Brain microvascular endothelial cell (primary cell): ENCODE measurements at regions not wholly inside any gene's neighbourhood (a gene's known extent, or its start where the extent isn't known, plus 50 kb on each side); places are given as distances from the start of the nearest gene placed in this dataset.

ENCODE experiments used
- DNase-seq: peaks from one replicate; pipeline ENCODE4 v3.0.0-alpha.2; 2020
- H3K27ac ChIP-seq: fragments of 250-450 bp; sonication (Bioruptor Pico); 2 replicates; pipeline ENCODE4 v1.5.1; 2020; ENCODE audit warnings: mild to moderate bottlenecking, moderate library complexity
- H3K27me3 ChIP-seq: fragments of 250-450 bp; sonication (Bioruptor Pico); replicated peaks from 2 replicates; pipeline ENCODE4 v1.5.1; 2020; ENCODE audit warnings: mild to moderate bottlenecking
- H3K36me3 ChIP-seq: fragments of 250-450 bp; sonication (Bioruptor Pico); replicated peaks from 2 replicates; pipeline ENCODE4 v1.5.1; 2020; ENCODE audit warnings: mild to moderate bottlenecking
- H3K4me3 ChIP-seq: 2 replicates; pipeline ENCODE4 v1.5.1; 2011; ENCODE audit warnings: low read depth, mild to moderate bottlenecking, control low read depth, low read length, moderate library complexity
- in situ Hi-C: cut with HindIII; loops from 2 replicates; pipeline ENCODE4 v1.10.0; 2017; ENCODE audit warnings: low sequenced_read_pairs, low pct_ligation_motif_present
- TF ChIP-seq, protein P1 (sequence below): IDR thresholded peaks from 2 replicates; pipeline ENCODE4 v1.5.1; 2011; ENCODE audit warnings: low read depth, mild to moderate bottlenecking, moderate library complexity, low read length, control low read depth, inconsistent platforms; ENCODE audit errors: missing control alignments

DNA sequence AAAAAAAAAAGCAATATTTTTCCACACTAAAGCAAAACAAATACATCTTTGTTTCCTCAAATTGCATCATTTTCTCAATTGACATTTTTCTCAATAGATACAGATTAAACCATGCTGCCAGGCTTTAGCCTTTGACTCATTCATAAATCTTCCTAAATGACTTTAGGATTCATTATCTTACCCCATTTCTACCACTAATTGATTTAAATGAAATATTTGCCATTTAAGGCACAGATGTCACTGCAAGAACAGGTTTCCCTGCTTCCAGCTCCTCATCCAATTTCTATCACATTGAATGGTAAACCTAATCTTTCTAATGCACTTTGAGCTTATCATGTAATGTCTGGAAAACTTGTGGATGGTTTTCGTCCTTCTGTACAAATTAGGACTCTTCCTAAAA lies 298.7 kb downstream of the RPL10L start:
- Histone ChIP-seq H3K27me3 (no peaks in the 10 kb centered on the region), H3K36me3 (no peaks in the 10 kb centered on the region), H3K4me3 (no peak overlapping the region), H3K27ac (no peak overlapping the region)
- no peak for DNase-seq
- TF ChIP-seq, protein P1, sequence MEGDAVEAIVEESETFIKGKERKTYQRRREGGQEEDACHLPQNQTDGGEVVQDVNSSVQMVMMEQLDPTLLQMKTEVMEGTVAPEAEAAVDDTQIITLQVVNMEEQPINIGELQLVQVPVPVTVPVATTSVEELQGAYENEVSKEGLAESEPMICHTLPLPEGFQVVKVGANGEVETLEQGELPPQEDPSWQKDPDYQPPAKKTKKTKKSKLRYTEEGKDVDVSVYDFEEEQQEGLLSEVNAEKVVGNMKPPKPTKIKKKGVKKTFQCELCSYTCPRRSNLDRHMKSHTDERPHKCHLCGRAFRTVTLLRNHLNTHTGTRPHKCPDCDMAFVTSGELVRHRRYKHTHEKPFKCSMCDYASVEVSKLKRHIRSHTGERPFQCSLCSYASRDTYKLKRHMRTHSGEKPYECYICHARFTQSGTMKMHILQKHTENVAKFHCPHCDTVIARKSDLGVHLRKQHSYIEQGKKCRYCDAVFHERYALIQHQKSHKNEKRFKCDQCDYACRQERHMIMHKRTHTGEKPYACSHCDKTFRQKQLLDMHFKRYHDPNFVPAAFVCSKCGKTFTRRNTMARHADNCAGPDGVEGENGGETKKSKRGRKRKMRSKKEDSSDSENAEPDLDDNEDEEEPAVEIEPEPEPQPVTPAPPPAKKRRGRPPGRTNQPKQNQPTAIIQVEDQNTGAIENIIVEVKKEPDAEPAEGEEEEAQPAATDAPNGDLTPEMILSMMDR = no peak
- in situ Hi-C loops = no loop called here

DNA sequence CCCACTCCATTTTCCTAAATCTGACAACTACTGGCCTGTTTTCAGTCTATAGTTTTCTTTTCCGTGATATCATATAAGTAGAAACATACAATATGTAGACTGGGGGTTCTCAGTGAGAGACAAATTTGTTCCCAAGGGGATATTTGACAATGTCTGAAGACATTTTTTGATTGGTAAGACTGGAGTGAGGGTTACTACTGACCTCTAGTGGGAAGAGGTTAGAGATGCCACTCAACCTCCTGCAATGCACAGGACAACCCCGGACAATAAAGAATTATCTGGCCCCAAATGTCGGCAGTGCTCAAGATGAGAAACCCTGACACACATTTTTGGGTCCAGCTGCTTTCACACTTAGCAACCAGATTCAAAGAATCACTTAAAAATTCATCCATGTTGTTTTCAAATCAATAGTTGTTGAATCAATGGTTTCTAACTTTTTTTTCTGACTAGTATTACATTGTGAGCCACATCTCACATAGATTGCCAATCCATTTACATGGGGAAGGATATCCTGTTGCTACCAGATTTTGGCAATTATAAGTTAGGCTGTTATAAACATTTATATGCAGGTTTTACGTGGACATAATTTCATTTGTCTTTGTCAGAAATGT lies 307.1 kb downstream of the RPL10L start:
- no peaks in the 10 kb centered on the region for H3K27me3 ChIP-seq
- TF ChIP-seq, protein P1 = peak; percentile 76
- no peaks in the 10 kb centered on the region for H3K36me3 ChIP-seq
- in situ Hi-C loops = no loop called here
- no peak overlapping the region for H3K4me3 ChIP-seq
- DNase-seq = peak; percentile 41
- H3K27ac ChIP-seq = no peak overlapping the region

DNA sequence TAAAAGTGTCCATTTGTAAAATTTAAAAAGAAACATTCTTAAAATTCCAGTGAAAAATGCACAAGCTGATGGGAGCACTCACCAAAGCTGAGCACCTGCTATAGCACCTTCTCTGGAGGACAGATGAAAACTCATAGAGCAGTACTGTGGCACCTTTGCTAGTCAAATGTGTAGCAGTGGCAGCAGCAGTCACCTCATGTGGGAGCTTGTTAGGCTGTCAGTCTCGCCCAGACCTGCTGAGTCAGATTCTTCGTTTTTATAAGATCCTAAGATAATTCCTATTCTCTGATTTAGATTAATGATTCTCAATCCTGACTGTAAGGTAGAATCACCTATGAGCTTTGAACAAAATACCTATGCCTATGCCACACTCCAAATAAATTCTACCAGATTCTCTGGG lies 325.8 kb downstream of the RPL10L start:
- Histone ChIP-seq H3K36me3 (no peaks in the 10 kb centered on the region), H3K27me3 (no peaks in the 10 kb centered on the region), H3K4me3 (no peak overlapping the region), H3K27ac (no peak overlapping the region)
- in situ Hi-C loops = no loop called here
- DNase-seq = no peak
- TF ChIP-seq, protein P1 = no peak

DNA sequence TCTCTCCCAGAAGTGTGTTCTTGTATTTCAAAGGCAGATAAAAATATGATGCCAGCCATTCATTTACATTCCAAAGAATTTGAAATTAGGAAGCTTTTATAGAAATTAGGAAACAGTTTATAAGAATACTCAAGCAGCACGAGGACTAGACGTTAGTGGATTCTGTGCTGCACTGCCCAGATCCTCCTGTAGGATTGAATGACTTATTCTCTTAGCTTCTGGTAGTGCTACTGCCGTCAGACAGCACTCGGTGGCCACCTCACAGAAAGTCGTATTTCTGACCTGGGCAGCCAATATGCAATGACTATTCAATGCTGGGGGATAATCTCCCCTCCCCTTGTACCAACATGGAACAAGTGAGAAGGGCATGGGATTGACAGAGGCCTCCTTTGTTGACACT lies 326.4 kb downstream of the RPL10L start:
- Histone ChIP-seq H3K4me3 (no peak overlapping the region), H3K27me3 (no peaks in the 10 kb centered on the region), H3K27ac (no peak overlapping the region), H3K36me3 (no peaks in the 10 kb centered on the region)
- in situ Hi-C loops = no loop called here
- TF ChIP-seq, protein P1 = no peak
- DNase-seq = no peak

DNA sequence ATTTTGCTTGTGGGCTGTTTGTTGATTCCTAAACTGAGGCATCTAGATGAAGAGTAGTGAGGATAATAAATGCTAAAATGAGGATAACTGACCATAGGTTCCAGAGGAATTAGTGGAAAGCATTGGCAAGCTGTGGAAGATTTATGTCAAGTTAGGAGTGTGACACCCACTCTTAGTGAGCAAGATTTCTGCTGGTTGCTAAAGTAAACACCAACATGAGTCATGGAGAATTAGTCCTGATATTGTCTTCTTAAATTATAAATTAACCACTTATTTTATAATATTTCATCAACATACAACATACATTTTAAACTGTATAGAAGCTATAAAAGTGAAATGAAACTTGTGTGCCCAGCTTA lies 328.2 kb downstream of the RPL10L start:
- TF ChIP-seq, protein P1 = no peak
- H3K27me3 ChIP-seq = no peaks in the 10 kb centered on the region
- no peaks in the 10 kb centered on the region for H3K36me3 ChIP-seq
- peak; percentile 3 for DNase-seq
- H3K4me3 ChIP-seq = no peak overlapping the region
- in situ Hi-C loops = no loop called here
- H3K27ac ChIP-seq = no peak overlapping the region

DNA sequence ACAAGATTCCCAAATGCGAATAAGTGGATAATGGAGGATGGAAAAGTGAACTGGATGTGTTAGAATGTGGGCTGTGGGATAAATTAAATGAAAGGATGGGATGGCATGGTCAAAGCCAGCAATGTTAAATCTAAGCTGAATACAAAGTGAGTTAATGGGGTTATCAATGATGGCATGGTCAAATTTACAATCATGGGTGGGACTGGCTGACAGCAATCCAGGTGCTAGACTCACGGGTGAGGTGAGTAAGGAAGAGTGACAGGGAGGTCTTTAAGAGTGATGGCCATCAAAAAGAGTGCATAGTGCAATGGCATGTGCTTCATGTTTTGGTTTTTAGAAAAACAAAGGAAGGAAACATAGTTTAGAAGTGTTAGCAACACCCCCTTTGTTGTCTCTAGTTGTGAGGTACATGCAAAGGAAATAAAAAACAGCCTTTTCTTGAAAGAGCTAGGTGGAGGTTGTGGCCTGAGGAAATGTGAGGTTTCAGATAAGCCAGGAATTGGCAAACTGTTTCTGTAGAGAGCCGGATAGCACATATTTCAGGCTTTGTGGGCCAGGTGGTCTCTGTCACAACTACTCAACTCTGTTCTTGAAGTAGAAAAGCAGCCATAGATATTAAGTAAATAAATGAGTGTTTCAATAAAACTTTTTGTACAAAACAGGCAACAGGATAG lies 328.7 kb downstream of the RPL10L start:
- no peak for DNase-seq
- TF ChIP-seq, protein P1 = no peak
- Histone ChIP-seq H3K36me3 (no peaks in the 10 kb centered on the region), H3K27me3 (no peaks in the 10 kb centered on the region), H3K27ac (no peak overlapping the region), H3K4me3 (no peak overlapping the region)
- in situ Hi-C loops = no loop called here
